GM12801 (cell line): ENCODE measurements at regions not wholly inside any gene's neighbourhood (a gene's known extent, or its start where the extent isn't known, plus 50 kb on each side); places are given as distances from the start of the nearest gene placed in this dataset.

Source experiments
- CTCF ChIP-seq: IDR thresholded peaks from one replicate; pipeline ENCODE4 v1.5.1; 2011; ENCODE audit warnings: control low read depth; ENCODE audit not compliant: insufficient read length; ENCODE audit errors: extremely low read depth

- no peak for TF ChIP-seq CTCF
Measured at GRCh38 chr4:66556651-66557278, 886.5 kb upstream of the EPHA5 start.

GRCh38 chr4:66555301-66555700 lies 885.0 kb upstream of the EPHA5 start:
- no peak for TF ChIP-seq CTCF

- TF ChIP-seq CTCF = no peak
Measured at GRCh38 chr4:66554826-66555225, 884.5 kb upstream of the EPHA5 start.

DNA sequence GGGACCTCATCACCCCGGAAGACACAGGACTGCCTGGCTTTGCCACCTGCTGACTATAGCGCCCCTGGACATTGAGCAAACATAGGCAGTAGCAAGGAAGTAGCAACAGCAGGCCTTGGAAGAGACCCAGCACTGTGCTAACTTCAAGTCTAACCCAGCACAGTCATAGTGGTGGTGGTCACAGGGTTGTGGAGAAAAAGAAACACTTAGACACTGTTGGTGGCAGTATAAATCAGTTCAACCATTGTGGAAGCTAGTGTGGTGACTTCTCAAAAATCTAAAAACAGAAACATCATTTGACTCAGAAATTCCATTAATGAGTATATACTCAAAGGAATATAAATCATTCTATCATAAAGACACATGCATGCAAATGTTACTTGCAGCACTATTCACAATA lies 874.0 kb upstream of the EPHA5 start:
- TF ChIP-seq CTCF = no peak

DNA sequence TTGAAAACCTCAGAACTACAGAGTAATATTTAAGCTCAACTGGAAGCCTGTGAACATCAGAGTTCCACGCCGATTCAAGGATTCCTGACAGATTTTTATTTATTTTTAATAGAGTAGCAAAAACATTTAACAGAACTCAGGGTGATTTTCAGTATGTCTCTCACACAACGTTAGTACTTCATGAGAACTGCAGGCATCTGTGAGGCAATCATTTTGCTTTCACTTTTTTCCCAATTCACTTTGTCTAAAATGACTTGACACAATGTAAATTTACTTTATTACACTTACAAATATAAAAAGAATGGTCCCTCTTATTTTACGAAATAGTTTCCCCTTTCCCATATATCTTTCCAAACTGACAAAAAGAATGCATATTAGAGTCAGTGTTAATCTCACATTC lies 869.5 kb upstream of the EPHA5 start:
- no peak for TF ChIP-seq CTCF

DNA sequence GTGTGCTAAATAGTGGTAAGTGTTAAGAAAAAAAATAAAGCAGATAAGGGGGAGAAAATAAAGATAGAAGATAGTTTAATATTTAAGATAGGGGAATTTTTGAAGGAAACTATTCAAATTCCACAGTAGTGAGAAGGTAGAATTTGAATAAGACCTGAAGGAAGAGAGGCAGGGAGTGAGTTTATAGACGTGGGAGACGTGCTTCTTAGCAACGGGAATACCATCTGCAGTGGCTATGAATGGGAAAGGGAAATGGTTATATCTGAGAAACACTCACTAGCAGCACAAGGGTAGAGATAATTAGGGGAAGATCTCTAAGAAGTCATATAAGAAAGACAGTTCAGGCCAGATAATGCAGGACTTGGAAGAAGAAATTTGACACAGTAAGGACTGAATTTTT lies 854.5 kb upstream of the EPHA5 start:
- no peak for TF ChIP-seq CTCF

DNA sequence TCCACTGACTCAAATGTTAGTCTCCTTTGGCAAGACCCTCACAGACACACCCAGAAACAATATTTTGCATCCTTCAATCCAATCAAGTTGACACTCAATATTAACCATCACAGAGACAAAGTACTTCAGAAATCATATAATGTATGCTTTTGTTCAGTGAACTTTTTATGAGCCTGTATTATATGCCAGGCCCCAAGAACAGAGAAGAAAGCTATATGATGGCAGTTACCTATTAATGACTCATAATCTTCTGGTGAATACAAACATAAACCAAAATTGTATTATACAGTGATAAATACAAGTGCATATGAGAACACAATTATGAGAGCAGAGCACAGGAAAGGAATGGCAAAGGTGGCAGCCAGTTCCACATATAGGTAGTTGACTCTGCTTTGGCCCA lies 852.0 kb upstream of the EPHA5 start:
- TF ChIP-seq CTCF = no peak
